ENCODE measurements at regions not wholly inside any gene's neighbourhood (a gene's known extent, or its start where the extent isn't known, plus 50 kb on each side); places are given as distances from the start of the nearest gene placed in this dataset.

DNA sequence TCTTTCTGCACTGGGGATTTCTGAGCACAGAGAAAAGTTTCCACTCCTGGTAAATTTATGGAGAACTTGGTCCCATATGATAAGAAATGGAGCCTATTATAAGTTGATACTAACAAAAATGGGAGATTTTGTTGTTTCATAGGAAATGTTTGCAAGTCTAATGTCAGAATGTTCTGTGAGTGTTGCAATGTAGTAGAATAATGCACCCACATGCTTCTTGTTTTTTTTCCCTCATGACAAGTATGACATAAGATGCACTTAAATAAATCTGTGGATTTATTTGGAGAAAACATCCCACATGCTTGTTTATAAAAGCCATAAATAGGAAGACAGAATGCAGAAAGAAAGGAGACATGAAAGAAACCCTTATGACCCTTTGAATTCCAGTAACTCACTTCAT lies 50.8 kb upstream of the KCNJ6 start:
- intact Hi-C loops (cut with micrococcal nuclease): no loop called here
- H3K4me3 Mint-ChIP-seq: no peak overlapping the region
- no peaks in the 10 kb centered on the region for H3K9me3 Mint-ChIP-seq
- no peaks in the 10 kb centered on the region for H3K36me3 Mint-ChIP-seq (ENCODE audit: low read depth)
- no peak for DNase-seq (ENCODE audit: low spot score)
- no peaks in the 10 kb centered on the region for H3K4me1 Mint-ChIP-seq (ENCODE audit: low read depth)
- no peak overlapping the region for H3K27ac Mint-ChIP-seq
- H3K27me3 Mint-ChIP-seq (ENCODE audit: insufficient read depth): peaks cover 2% of the 10 kb centered on the region

DNA sequence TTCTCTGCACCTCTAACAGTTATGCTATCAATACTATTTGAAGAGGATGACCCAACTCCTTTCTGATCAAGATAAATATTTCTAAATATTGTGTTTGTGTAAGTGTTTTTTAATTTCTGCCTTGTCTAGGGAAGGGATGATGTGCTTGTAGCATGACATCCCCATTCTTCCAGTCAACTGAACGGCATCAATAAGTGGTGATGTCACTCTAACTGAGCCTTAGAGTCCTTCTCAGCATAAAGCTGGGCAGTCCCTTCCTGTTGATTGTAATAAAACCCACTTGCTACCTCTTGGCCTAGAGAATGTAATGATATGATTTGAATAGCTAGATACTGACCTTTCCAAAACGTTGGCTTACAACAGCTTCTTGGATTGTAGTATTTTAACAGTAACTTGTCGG lies 52.5 kb upstream of the KCNJ6 start:
- H3K36me3 Mint-ChIP-seq (ENCODE audit: low read depth): no peaks in the 10 kb centered on the region
- intact Hi-C loops (cut with micrococcal nuclease): no loop called here
- no peaks in the 10 kb centered on the region for H3K4me1 Mint-ChIP-seq (ENCODE audit: low read depth)
- no peaks in the 10 kb centered on the region for H3K9me3 Mint-ChIP-seq
- no peak overlapping the region for H3K27ac Mint-ChIP-seq
- peaks cover 2% of the 10 kb centered on the region for H3K27me3 Mint-ChIP-seq (ENCODE audit: insufficient read depth)
- no peak overlapping the region for H3K4me3 Mint-ChIP-seq
- DNase-seq (ENCODE audit: low spot score): no peak

DNA sequence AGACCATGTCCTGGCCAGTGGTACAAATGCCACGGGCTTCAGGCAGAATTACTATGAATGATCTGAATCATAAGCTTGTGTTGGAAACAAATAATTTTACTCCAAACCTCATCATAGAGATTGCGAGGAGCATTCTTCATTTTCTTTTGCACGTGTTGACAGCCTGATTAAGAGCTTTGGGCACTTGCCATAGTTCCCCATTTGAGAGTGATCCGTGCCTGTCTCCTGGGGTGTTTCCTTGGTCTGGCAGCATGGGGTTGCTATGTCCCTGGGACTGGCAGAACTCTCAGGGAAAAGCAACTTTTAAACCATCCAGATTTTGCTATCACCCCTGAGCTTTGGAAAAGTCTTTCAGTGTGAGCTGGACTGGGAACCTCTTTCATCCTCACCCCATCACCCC lies 54.3 kb upstream of the KCNJ6 start:
- Mint-ChIP-seq H3K9me3 (no peaks in the 10 kb centered on the region), H3K27ac (no peak overlapping the region), H3K4me1 (ENCODE audit: low read depth) (no peaks in the 10 kb centered on the region), H3K4me3 (no peak overlapping the region), H3K27me3 (ENCODE audit: insufficient read depth) (no peaks in the 10 kb centered on the region), H3K36me3 (ENCODE audit: low read depth) (no peaks in the 10 kb centered on the region)
- DNase-seq (ENCODE audit: low spot score): no peak
- intact Hi-C loops (cut with micrococcal nuclease): no loop called here

GRCh38 chr21:37971390-37971950 lies 55.2 kb upstream of the KCNJ6 start:
- H3K9me3 Mint-ChIP-seq: no peaks in the 10 kb centered on the region
- no peak for DNase-seq (ENCODE audit: low spot score)
- H3K27ac Mint-ChIP-seq: no peak overlapping the region
- H3K36me3 Mint-ChIP-seq (ENCODE audit: low read depth): no peaks in the 10 kb centered on the region
- H3K4me1 Mint-ChIP-seq (ENCODE audit: low read depth): no peaks in the 10 kb centered on the region
- intact Hi-C loops (cut with micrococcal nuclease): no loop called here
- H3K4me3 Mint-ChIP-seq: no peak overlapping the region
- no peaks in the 10 kb centered on the region for H3K27me3 Mint-ChIP-seq (ENCODE audit: insufficient read depth)

DNA sequence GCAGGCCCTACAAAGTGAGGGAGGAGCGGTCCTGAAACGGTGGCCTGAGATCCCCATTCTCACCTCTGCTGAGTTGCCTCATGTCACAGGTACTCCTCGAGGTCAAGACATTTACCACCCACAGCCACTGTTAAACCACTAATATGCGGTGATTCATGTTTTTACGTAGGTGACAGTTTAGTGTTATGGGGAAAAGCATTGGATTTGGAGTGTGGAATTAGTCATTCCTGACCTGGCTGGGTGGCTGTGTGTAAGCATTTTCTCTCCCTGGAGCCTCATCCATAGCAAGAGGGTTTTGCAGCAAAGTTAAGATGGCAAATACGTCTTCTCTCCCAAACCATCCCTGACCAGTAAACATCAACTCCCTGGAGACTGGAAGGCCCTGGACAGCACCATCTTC lies 57.8 kb upstream of the KCNJ6 start:
- no peak for DNase-seq (ENCODE audit: low spot score)
- Mint-ChIP-seq H3K9me3 (no peaks in the 10 kb centered on the region), H3K36me3 (ENCODE audit: low read depth) (no peaks in the 10 kb centered on the region), H3K27me3 (ENCODE audit: insufficient read depth) (no peaks in the 10 kb centered on the region), H3K4me1 (ENCODE audit: low read depth) (no peaks in the 10 kb centered on the region), H3K4me3 (no peak overlapping the region), H3K27ac (no peak overlapping the region)
- intact Hi-C loops (cut with micrococcal nuclease): no loop called here

GRCh38 chr21:37982496-37983318 lies 66.5 kb upstream of the KCNJ6 start:
- Mint-ChIP-seq H3K36me3 (ENCODE audit: low read depth) (no peaks in the 10 kb centered on the region), H3K9me3 (no peaks in the 10 kb centered on the region), H3K4me3 (no peak overlapping the region), H3K4me1 (ENCODE audit: low read depth) (no peaks in the 10 kb centered on the region), H3K27ac (no peak overlapping the region), H3K27me3 (ENCODE audit: insufficient read depth) (no peaks in the 10 kb centered on the region)
- intact Hi-C loops (cut with micrococcal nuclease): no loop called here
- DNase-seq (ENCODE audit: low spot score): no peak

DNA sequence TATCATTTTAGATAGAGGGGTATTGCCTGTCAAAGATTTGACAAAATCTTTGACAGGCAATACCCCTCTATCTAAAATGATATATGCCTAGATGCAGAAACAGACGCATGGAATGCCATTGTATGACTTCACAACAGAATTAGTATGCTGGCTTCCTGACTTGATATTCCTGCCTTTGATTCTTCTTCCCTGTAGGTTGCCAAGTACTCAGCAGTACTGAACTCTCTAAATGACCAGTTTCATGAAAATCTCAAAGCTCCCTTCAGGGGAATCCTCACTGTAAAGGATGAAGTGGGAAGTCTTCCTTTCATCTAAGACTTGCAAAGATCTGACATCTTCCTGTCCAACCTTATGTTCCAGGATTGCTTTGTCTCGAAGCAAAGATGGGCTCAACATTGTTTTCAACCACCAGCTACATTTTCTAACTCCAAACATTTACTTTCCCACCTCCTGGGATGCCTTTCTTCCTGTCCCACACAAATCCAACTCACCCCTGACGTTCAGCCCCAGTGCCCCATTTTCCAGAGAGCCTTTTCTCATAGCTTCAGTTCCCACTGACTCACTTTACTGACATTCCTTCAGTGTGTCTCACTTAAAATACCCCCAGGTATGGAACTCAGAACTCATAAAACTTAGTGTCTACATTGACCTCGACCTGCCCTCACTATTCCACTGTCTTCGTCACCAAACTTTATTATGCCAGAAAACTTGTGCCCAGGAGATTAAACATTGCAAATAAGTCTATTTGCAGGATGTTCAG lies 67.3 kb upstream of the KCNJ6 start:
- intact Hi-C loops (cut with micrococcal nuclease): no loop called here
- DNase-seq (ENCODE audit: low spot score): no peak
- Mint-ChIP-seq H3K27me3 (ENCODE audit: insufficient read depth) (no peaks in the 10 kb centered on the region), H3K9me3 (no peaks in the 10 kb centered on the region), H3K27ac (no peak overlapping the region), H3K4me3 (no peak overlapping the region), H3K4me1 (ENCODE audit: low read depth) (no peaks in the 10 kb centered on the region), H3K36me3 (ENCODE audit: low read depth) (no peaks in the 10 kb centered on the region)

DNA sequence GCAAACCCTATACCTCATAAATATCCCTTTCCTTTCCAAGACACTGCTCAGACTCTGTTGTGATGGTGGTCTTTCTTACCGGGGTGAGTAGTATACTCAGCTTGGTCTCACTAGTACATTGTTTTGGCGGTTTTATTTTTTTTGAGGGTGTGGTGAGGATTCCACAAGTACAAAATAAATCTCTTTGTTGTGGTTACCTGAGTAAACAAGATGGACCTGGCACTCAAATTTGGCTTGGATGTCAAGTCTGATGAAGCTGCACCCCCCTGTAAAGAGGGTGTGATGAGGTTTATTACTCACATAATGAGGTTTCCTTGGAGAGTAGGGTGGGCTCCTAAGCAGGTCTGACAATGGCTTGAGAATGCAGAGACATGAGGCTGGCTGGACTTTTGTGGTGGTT lies 68.2 kb upstream of the KCNJ6 start:
- Mint-ChIP-seq H3K4me1 (ENCODE audit: low read depth) (no peaks in the 10 kb centered on the region), H3K4me3 (no peak overlapping the region), H3K9me3 (no peaks in the 10 kb centered on the region), H3K27ac (no peak overlapping the region), H3K36me3 (ENCODE audit: low read depth) (no peaks in the 10 kb centered on the region), H3K27me3 (ENCODE audit: insufficient read depth) (no peaks in the 10 kb centered on the region)
- intact Hi-C loops (cut with micrococcal nuclease): no loop called here
- no peak for DNase-seq (ENCODE audit: low spot score)

DNA sequence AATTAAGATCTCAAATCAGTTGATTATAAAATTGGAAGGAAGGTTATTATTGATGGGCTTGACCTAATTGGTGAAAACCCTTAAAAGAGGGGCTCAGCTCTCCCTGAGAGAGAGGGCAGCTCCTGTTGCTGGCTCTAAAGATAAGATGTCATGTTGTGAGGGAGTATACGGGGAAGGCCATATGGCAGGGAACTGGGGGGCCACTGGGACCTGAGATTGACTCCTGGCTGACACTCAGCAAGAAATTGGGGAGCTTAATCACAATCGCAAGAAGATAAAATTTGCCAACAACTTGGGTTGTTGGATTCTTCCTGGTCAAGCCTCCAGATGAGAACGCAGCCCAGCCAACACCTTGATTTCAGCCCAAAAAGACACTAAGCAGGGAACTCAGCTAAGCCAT lies 69.7 kb upstream of the KCNJ6 start:
- H3K27me3 Mint-ChIP-seq (ENCODE audit: insufficient read depth): no peaks in the 10 kb centered on the region
- no peak overlapping the region for H3K4me3 Mint-ChIP-seq
- intact Hi-C loops (cut with micrococcal nuclease): no loop called here
- H3K27ac Mint-ChIP-seq: no peak overlapping the region
- DNase-seq (ENCODE audit: low spot score): no peak
- no peaks in the 10 kb centered on the region for H3K4me1 Mint-ChIP-seq (ENCODE audit: low read depth)
- no peaks in the 10 kb centered on the region for H3K36me3 Mint-ChIP-seq (ENCODE audit: low read depth)
- no peaks in the 10 kb centered on the region for H3K9me3 Mint-ChIP-seq

- DNase-seq (ENCODE audit: low spot score): no peak
- H3K9me3 Mint-ChIP-seq: no peaks in the 10 kb centered on the region
- intact Hi-C loops (cut with micrococcal nuclease): no loop called here
- H3K4me3 Mint-ChIP-seq: no peak overlapping the region
- H3K27me3 Mint-ChIP-seq (ENCODE audit: insufficient read depth): no peaks in the 10 kb centered on the region
- H3K36me3 Mint-ChIP-seq (ENCODE audit: low read depth): no peaks in the 10 kb centered on the region
- H3K4me1 Mint-ChIP-seq (ENCODE audit: low read depth): no peaks in the 10 kb centered on the region
- H3K27ac Mint-ChIP-seq: no peak overlapping the region
Measured at GRCh38 chr21:37986751-37987399, 70.6 kb upstream of the KCNJ6 start.

DNA sequence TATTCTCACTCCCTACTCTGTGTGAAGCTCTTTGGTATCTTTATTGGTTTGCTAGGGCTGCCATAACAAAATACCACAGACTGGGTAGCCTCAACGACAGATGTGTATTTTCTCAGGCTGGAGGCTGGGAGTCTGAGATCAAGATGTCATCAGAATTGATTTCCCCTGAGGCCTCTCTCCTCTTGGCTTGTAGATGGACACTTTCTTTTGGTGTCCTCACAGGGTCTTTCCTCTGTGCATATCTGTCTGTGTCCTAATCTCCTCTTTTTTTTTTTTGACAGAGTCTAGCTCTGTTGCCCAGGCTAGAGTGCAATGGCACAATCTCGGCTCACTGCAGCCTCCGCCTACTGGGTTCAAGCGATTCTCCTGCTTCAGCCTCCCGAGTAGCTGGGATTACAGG lies 71.4 kb upstream of the KCNJ6 start:
- Mint-ChIP-seq H3K36me3 (ENCODE audit: low read depth) (no peaks in the 10 kb centered on the region), H3K4me1 (ENCODE audit: low read depth) (no peaks in the 10 kb centered on the region), H3K27ac (no peak overlapping the region), H3K4me3 (no peak overlapping the region), H3K9me3 (no peaks in the 10 kb centered on the region), H3K27me3 (ENCODE audit: insufficient read depth) (no peaks in the 10 kb centered on the region)
- intact Hi-C loops (cut with micrococcal nuclease): no loop called here
- DNase-seq (ENCODE audit: low spot score): no peak

DNA sequence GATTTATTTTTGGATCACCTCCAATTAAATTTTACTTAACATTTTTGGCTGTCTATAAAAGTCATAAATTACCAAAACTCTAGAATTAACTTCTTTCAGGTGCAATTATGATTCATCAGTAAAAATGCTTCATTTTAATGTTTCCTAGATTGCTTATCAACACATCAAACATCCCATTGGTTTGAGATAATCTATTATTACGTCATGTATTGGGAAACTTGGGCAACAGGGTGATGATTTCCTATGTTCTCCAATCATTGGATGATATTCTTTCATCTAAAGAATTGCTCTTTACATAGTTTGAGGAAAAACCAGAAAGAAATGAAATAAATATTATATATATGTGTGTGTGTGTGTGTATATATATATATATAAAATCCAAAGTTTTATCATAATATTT lies 76.8 kb upstream of the KCNJ6 start:
- Mint-ChIP-seq H3K9me3 (no peaks in the 10 kb centered on the region), H3K27me3 (ENCODE audit: insufficient read depth) (peaks cover 1% of the 10 kb centered on the region), H3K27ac (no peak overlapping the region), H3K36me3 (ENCODE audit: low read depth) (no peaks in the 10 kb centered on the region), H3K4me3 (no peak overlapping the region), H3K4me1 (ENCODE audit: low read depth) (no peaks in the 10 kb centered on the region)
- intact Hi-C loops (cut with micrococcal nuclease): no loop called here
- DNase-seq (ENCODE audit: low spot score): no peak

DNA sequence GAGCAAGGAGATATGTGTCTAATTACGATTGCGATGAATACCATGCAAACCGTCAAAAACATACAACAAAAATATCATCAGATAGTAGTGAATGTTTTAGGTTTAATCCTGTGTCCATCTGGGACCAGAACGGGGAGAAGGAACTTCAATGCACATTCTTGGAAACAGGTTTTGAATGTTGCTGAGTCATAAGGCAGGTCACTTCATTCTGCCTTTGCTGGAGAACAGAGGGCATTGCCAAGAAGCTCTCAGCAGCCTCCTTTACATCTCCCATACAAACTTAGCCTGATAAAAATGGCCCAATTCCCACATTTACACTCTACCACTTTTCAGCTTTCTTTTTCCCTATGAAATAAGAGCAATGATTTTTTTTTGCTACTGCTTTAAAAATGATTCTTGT lies 78.0 kb upstream of the KCNJ6 start:
- Mint-ChIP-seq H3K36me3 (ENCODE audit: low read depth) (no peaks in the 10 kb centered on the region), H3K4me1 (ENCODE audit: low read depth) (no peaks in the 10 kb centered on the region), H3K4me3 (no peak overlapping the region), H3K9me3 (no peaks in the 10 kb centered on the region), H3K27ac (no peak overlapping the region), H3K27me3 (ENCODE audit: insufficient read depth) (peaks cover 1% of the 10 kb centered on the region)
- intact Hi-C loops (cut with micrococcal nuclease): no loop called here
- DNase-seq (ENCODE audit: low spot score): no peak

All from activated T-helper 1 cell treated with anti-CD3 and anti-CD28 coated beads, Interleukin-12 subunit alpha, Interleukin-12 subunit beta, Interleukin-2, Interleukin-4 antibody, amounts not matched to agents 30 ng/mL and 10 ng/mL and 1 ng/mL, durations not matched to agents 14 hours and 24 hours and 36 hours (primary cell).